ENCODE measurements at regions not wholly inside any gene's neighbourhood (a gene's known extent, or its start where the extent isn't known, plus 50 kb on each side); places are given as distances from the start of the nearest gene placed in this dataset.

DNA sequence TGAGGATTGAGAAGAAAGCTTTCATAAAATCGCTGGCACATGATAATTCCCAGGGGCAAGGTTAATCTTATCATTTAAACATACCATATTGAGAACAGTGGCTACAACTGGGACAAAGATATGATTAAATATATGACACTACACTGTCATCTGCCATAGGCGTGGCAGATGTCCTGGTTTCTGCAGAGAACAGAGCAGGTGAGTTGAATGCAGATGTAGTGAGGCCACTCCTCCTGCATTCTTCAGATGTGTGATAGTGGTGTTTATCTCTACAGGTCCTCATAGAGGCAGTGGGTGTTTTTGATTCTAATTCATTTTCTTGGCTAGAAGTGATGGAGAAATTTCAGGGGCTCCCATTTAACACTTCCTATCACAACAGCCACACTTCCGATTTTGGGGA is 237.0 kb upstream of the CDH9 start:
- no peaks in the 10 kb centered on the region for H3K27me3 ChIP-seq (ENCODE audit: insufficient read depth, low read length)
- H3K4me1 ChIP-seq (ENCODE audit: insufficient read depth, low read length), result no peaks in the 10 kb centered on the region
- no peaks in the 10 kb centered on the region for H3K36me3 ChIP-seq (ENCODE audit: insufficient read depth, low read length)
- no peaks in the 10 kb centered on the region for H3K9me3 ChIP-seq (ENCODE audit: low read depth, low read length)
- no peaks in the 10 kb centered on the region for H3K79me2 ChIP-seq (ENCODE audit: insufficient read depth, low read length)
- no peak for DNase-seq (ENCODE audit: insufficient read length, low spot score, missing footprints)
- H2AFZ ChIP-seq (ENCODE audit: low read length), result no peak overlapping the region
- no peak overlapping the region for H3K4me3 ChIP-seq (ENCODE audit: insufficient read depth, low read length)
- no peaks in the 10 kb centered on the region for H4K20me1 ChIP-seq (ENCODE audit: insufficient read depth, low read length)
- H3K27ac ChIP-seq (ENCODE audit: low read depth, low read length), result no peak overlapping the region
- H3K4me2 ChIP-seq (ENCODE audit: insufficient read depth, low read length), result no peak overlapping the region
- TF ChIP-seq, protein P1, sequence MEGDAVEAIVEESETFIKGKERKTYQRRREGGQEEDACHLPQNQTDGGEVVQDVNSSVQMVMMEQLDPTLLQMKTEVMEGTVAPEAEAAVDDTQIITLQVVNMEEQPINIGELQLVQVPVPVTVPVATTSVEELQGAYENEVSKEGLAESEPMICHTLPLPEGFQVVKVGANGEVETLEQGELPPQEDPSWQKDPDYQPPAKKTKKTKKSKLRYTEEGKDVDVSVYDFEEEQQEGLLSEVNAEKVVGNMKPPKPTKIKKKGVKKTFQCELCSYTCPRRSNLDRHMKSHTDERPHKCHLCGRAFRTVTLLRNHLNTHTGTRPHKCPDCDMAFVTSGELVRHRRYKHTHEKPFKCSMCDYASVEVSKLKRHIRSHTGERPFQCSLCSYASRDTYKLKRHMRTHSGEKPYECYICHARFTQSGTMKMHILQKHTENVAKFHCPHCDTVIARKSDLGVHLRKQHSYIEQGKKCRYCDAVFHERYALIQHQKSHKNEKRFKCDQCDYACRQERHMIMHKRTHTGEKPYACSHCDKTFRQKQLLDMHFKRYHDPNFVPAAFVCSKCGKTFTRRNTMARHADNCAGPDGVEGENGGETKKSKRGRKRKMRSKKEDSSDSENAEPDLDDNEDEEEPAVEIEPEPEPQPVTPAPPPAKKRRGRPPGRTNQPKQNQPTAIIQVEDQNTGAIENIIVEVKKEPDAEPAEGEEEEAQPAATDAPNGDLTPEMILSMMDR (IDR thresholded peaks at IDR 0.05; ENCODE audit: extremely low read depth, low read depth, low read length), result no peak

DNA sequence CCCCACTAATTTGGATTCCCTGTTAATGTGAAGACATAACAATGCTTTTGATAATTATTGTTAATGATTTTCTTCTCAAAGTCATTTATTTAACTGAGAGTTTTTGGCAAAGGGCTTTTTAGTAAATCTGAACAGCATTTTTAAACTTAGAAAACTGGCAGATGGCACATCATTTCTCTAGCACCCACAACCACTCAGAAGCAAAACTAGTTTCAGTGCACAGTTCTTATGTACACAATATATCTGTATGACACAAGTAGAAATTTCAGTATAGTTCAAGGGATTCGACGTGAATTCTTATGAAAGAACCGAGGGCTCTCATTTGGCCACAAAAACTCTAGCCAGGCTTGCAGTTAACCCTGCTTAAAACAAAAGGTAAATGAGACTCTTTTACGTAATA is 231.4 kb upstream of the CDH9 start:
- Histone ChIP-seq H3K27me3 (ENCODE audit: insufficient read depth, low read length) (no peaks in the 10 kb centered on the region), H2AFZ (ENCODE audit: low read length) (no peak overlapping the region), H4K20me1 (ENCODE audit: insufficient read depth, low read length) (no peaks in the 10 kb centered on the region), H3K4me2 (ENCODE audit: insufficient read depth, low read length) (no peak overlapping the region), H3K27ac (ENCODE audit: low read depth, low read length) (no peak overlapping the region), H3K4me1 (ENCODE audit: insufficient read depth, low read length) (no peaks in the 10 kb centered on the region), H3K79me2 (ENCODE audit: insufficient read depth, low read length) (no peaks in the 10 kb centered on the region), H3K9me3 (ENCODE audit: low read depth, low read length) (no peaks in the 10 kb centered on the region), H3K36me3 (ENCODE audit: insufficient read depth, low read length) (no peaks in the 10 kb centered on the region), H3K4me3 (ENCODE audit: insufficient read depth, low read length) (no peak overlapping the region)
- no peak for DNase-seq (ENCODE audit: insufficient read length, low spot score, missing footprints)
- TF ChIP-seq, protein P1 (IDR thresholded peaks at IDR 0.05; ENCODE audit: extremely low read depth, low read depth, low read length), result no peak

DNA sequence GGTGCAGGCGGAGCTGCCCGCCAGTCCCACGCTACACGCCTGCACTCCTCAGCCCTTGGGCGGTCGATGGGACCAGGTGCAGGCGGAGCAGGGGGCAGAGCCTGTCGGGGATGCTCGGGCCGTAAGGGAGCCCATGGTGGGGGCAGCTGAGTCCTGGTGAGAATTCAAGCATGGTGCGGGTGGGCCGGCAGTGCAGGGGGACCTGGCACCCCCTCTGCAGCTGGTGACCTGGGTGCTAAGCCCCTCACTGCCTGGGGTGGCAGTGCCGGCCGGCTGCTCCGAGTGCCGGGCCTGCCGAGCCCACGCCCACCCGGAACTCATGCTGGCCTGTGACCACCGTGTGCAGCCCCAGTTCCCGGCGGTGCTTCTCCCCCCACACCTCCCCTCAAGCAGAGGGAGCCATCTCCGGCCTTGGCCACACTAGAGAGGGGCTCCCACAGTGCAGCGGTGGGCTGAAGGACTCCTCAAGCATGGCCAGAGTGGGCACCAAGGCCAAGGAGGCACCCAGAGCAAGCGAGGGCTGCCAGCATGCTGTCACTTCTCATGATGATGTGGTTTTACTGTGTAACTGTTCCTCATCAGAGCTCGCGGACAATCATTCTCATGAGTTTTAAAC is 228.9 kb upstream of the CDH9 start:
- Histone ChIP-seq H3K9me3 (ENCODE audit: low read depth, low read length) (peaks cover 4% of the 10 kb centered on the region), H3K36me3 (ENCODE audit: insufficient read depth, low read length) (no peaks in the 10 kb centered on the region), H3K27me3 (ENCODE audit: insufficient read depth, low read length) (no peaks in the 10 kb centered on the region), H2AFZ (ENCODE audit: low read length) (no peak overlapping the region), H3K27ac (ENCODE audit: low read depth, low read length) (no peak overlapping the region), H3K4me1 (ENCODE audit: insufficient read depth, low read length) (no peaks in the 10 kb centered on the region), H4K20me1 (ENCODE audit: insufficient read depth, low read length) (no peaks in the 10 kb centered on the region), H3K79me2 (ENCODE audit: insufficient read depth, low read length) (no peaks in the 10 kb centered on the region), H3K4me3 (ENCODE audit: insufficient read depth, low read length) (no peak overlapping the region), H3K4me2 (ENCODE audit: insufficient read depth, low read length) (no peak overlapping the region)
- no peak for DNase-seq (ENCODE audit: insufficient read length, low spot score, missing footprints)
- TF ChIP-seq, protein P1 (IDR thresholded peaks at IDR 0.05; ENCODE audit: extremely low read depth, low read depth, low read length), result no peak

DNA sequence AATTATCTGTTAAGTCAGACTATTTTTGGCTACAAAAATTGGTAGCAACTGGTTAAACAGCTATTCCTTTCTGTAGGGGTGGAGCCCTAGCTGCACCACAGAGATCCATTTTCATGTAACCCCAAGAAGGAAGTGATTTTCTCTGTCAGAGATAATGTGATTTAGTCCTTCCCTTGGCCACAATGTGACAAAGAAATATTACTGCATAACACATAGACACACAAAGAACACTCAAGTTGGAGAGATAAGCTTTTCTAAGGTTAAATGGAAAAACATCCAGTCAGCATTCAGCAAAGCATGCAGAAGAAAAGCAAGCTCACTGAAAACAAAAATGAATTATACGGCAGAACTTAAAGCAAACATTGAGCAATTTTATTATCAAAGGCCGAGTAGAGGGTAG is 227.8 kb upstream of the CDH9 start:
- no peak for DNase-seq (ENCODE audit: insufficient read length, low spot score, missing footprints)
- H3K4me2 ChIP-seq (ENCODE audit: insufficient read depth, low read length), result no peak overlapping the region

More for the DNA sequence above, 227.8 kb upstream of the CDH9 start:
- no peaks in the 10 kb centered on the region for H3K27me3 ChIP-seq (ENCODE audit: insufficient read depth, low read length)
- H3K4me3 ChIP-seq (ENCODE audit: insufficient read depth, low read length), result no peak overlapping the region
- H4K20me1 ChIP-seq (ENCODE audit: insufficient read depth, low read length), result no peaks in the 10 kb centered on the region
- no peaks in the 10 kb centered on the region for H3K4me1 ChIP-seq (ENCODE audit: insufficient read depth, low read length)
- H2AFZ ChIP-seq (ENCODE audit: low read length), result no peak overlapping the region
- no peaks in the 10 kb centered on the region for H3K36me3 ChIP-seq (ENCODE audit: insufficient read depth, low read length)
- no peak overlapping the region for H3K27ac ChIP-seq (ENCODE audit: low read depth, low read length)
- TF ChIP-seq, protein P1 (IDR thresholded peaks at IDR 0.05; ENCODE audit: extremely low read depth, low read depth, low read length), result no peak
- no peaks in the 10 kb centered on the region for H3K79me2 ChIP-seq (ENCODE audit: insufficient read depth, low read length)
- H3K9me3 ChIP-seq (ENCODE audit: low read depth, low read length), result peaks cover 4% of the 10 kb centered on the region

Measured in osteoblast (primary cell).